ENCODE measurements at regions not wholly inside any gene's neighbourhood (a gene's known extent, or its start where the extent isn't known, plus 50 kb on each side); places are given as distances from the start of the nearest gene placed in this dataset.

- TF ChIP-seq CTCF (conservative IDR thresholded peaks at IDR 0.05; ENCODE audit: low read length) (no peak), EZH2phosphoT487 (IDR thresholded peaks at IDR 0.05; ENCODE audit: borderline replicate concordance, low read depth, low read length) (no peak)
Measured at GRCh38 chr9:38482918-38483592, 58.8 kb upstream of the IGFBPL1 start.

Data from OCI-LY7 (cell line).